ENCODE measurements at regions not wholly inside any gene's neighbourhood (a gene's known extent, or its start where the extent isn't known, plus 50 kb on each side); places are given as distances from the start of the nearest gene placed in this dataset.

- H3K56ac ChIP-seq (ENCODE audit: insufficient read length, low read depth, low read length): no peak overlapping the region
- no peak overlapping the region for H4K8ac ChIP-seq (replicated peaks; ENCODE audit: insufficient read length, low read depth, low read length)
- WGBS (ENCODE audit: extremely low coverage, insufficient read length, low lambda C conversion rate): no CpG with 5 or more reads among the region's 1 CpG
- no peak overlapping the region for H3K18ac ChIP-seq (ENCODE audit: insufficient read length, low read depth, low read length)
- H3K23ac ChIP-seq (ENCODE audit: insufficient read length, low read depth, low read length): no peak overlapping the region
- H3T11ph ChIP-seq (ENCODE audit: low read length): no peak overlapping the region
- no peak overlapping the region for H3K4me2 ChIP-seq (ENCODE audit: insufficient read depth, insufficient read length, low read length)
- Mint-ChIP-seq H3K9me3 (peaks cover 51 to 88% of the 10 kb centered on the region in 2 experiments), H3K4me1 (no peaks in the 10 kb centered on the region), H3K36me3 (ENCODE audit: insufficient read depth in 1 of 3, low read depth in 3 of 3) (peaks cover 0 to 34% (median 10%) of the 10 kb centered on the region in 3 experiments; a peak in 4 of 7 replicates), H3K4me3 (no peak overlapping the region), H3K27ac (no peak overlapping the region), H3K27me3 (ENCODE audit: low read depth) (peaks cover 8% of the 10 kb centered on the region)
- no peak overlapping the region for H3K27ac ChIP-seq (ENCODE audit: insufficient read length, low read depth, low read length)
- no peak overlapping the region for H2BK5ac ChIP-seq (ENCODE audit: insufficient read length, low read length)
- no peak overlapping the region for H3K9ac ChIP-seq (ENCODE audit: extremely low read depth, insufficient read length, low read length)
- no peaks in the 10 kb centered on the region for H3K79me1 ChIP-seq (ENCODE audit: insufficient read depth, low read depth, low read length, poor library complexity, severe bottlenecking)
- H2BK20ac ChIP-seq (ENCODE audit: low read depth, low read length, poor library complexity, severe bottlenecking): no peak overlapping the region
- no peak overlapping the region for H2BK12ac ChIP-seq (ENCODE audit: insufficient read length, low read depth, low read length)
- H2AK5ac ChIP-seq (ENCODE audit: insufficient read length, low read length): no peak overlapping the region
- H3K27me3 ChIP-seq (ENCODE audit: insufficient read depth, low read length): no peaks in the 10 kb centered on the region
- no peaks in the 10 kb centered on the region for H3K79me2 ChIP-seq (ENCODE audit: insufficient read depth, low read length)
- no peak overlapping the region for H4K91ac ChIP-seq (ENCODE audit: insufficient read length, low read depth, low read length)
- no peaks in the 10 kb centered on the region for H3K23me2 ChIP-seq (ENCODE audit: insufficient read length, low read depth, low read length, poor library complexity, severe bottlenecking)
- H4K5ac ChIP-seq (ENCODE audit: insufficient read length, low read depth, low read length): no peak overlapping the region
- H2BK15ac ChIP-seq (ENCODE audit: low read depth, low read length): no peak overlapping the region
- H3K9me3 ChIP-seq (ENCODE audit: control insufficient read depth, low read depth, low read length): no peaks in the 10 kb centered on the region
- TF ChIP-seq CTCF (conservative IDR thresholded peaks at IDR 0.05): no peak
- no peaks in the 10 kb centered on the region for H4K20me1 ChIP-seq (ENCODE audit: control insufficient read depth, insufficient read depth, insufficient read length)
- H3K14ac ChIP-seq (ENCODE audit: insufficient read depth, low read length): no peak overlapping the region
- H3K4me1 ChIP-seq (ENCODE audit: insufficient read depth, low read length): no peaks in the 10 kb centered on the region
- H3K4ac ChIP-seq (ENCODE audit: low read depth, low read length): no peak overlapping the region
- no peak for DNase-seq
- no peak overlapping the region for H2BK120ac ChIP-seq (ENCODE audit: low read depth, low read length, poor library complexity, severe bottlenecking)
- no peak overlapping the region for H2AFZ ChIP-seq (ENCODE audit: low read length)
These were observed 330.0 kb upstream of the FOXK1 start for GRCh38 chr7:4352069-4352468.

Data from H9 (cell line).